ENCODE measurements at regions not wholly inside any gene's neighbourhood (a gene's known extent, or its start where the extent isn't known, plus 50 kb on each side); places are given as distances from the start of the nearest gene placed in this dataset.

- Histone ChIP-seq H3K9me3 (no peaks in the 10 kb centered on the region), H3K4me3 (no peak overlapping the region), H3K27ac (no peak overlapping the region), H3K36me3 (no peaks in the 10 kb centered on the region), H3K27me3 (no peaks in the 10 kb centered on the region), H3K4me1 (no peaks in the 10 kb centered on the region)
- no peak for DNase-seq (ENCODE audit: extremely low spot score in 2 of 2)
- intact Hi-C loops (cut with DNase I) = no loop called here
- TF ChIP-seq POLR2AphosphoS5 (IDR thresholded peaks at IDR 0.05; ENCODE audit: insufficient read depth in 1 of 2, low read depth in 1 of 2) = no peak
- TF ChIP-seq, protein P1, sequence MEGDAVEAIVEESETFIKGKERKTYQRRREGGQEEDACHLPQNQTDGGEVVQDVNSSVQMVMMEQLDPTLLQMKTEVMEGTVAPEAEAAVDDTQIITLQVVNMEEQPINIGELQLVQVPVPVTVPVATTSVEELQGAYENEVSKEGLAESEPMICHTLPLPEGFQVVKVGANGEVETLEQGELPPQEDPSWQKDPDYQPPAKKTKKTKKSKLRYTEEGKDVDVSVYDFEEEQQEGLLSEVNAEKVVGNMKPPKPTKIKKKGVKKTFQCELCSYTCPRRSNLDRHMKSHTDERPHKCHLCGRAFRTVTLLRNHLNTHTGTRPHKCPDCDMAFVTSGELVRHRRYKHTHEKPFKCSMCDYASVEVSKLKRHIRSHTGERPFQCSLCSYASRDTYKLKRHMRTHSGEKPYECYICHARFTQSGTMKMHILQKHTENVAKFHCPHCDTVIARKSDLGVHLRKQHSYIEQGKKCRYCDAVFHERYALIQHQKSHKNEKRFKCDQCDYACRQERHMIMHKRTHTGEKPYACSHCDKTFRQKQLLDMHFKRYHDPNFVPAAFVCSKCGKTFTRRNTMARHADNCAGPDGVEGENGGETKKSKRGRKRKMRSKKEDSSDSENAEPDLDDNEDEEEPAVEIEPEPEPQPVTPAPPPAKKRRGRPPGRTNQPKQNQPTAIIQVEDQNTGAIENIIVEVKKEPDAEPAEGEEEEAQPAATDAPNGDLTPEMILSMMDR (IDR thresholded peaks at IDR 0.05) = no peak
- no peak for TF ChIP-seq POLR2A (IDR thresholded peaks at IDR 0.05)
Measured at GRCh38 chr4:4808086-4808485, 51.4 kb upstream of the MSX1 start.

GRCh38 chr4:4805887-4806286 is 53.6 kb upstream of the MSX1 start:
- H3K4me3 ChIP-seq = no peak overlapping the region
- no peaks in the 10 kb centered on the region for H3K27me3 ChIP-seq
- H3K27ac ChIP-seq = no peak overlapping the region
- intact Hi-C loops (cut with DNase I) = no loop called here
- no peaks in the 10 kb centered on the region for H3K9me3 ChIP-seq
- no peaks in the 10 kb centered on the region for H3K4me1 ChIP-seq
- no peak for DNase-seq (ENCODE audit: extremely low spot score in 2 of 2)
- H3K36me3 ChIP-seq = no peaks in the 10 kb centered on the region
- TF ChIP-seq, protein P1 (IDR thresholded peaks at IDR 0.05) = no peak
- TF ChIP-seq POLR2AphosphoS5 (IDR thresholded peaks at IDR 0.05; ENCODE audit: insufficient read depth in 1 of 2, low read depth in 1 of 2) (no peak), POLR2A (IDR thresholded peaks at IDR 0.05) (no peak)

DNA sequence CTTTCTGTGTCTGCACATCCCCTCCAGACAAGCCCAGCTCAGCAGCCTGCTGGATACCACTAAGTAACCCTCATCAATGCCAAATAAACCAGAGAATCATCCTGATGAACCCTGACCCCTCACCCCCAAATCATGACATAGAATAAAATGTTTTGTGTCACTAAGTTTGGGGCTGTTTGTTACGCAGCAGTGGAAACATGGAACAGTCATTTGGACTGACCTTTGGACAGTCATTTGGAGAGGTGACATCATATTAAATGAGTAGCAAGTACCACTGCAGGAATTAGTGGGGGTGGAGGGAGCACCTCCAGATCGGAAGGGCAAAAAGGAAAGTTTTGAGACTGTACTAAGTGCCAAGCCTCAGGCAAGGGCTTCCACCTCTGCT is 55.6 kb upstream of the MSX1 start:
- Histone ChIP-seq H3K9me3 (no peaks in the 10 kb centered on the region), H3K4me3 (no peak overlapping the region), H3K27me3 (no peaks in the 10 kb centered on the region), H3K27ac (no peak overlapping the region), H3K36me3 (no peaks in the 10 kb centered on the region), H3K4me1 (no peaks in the 10 kb centered on the region)
- no peak for DNase-seq (ENCODE audit: extremely low spot score in 2 of 2)
- TF ChIP-seq, protein P1 (IDR thresholded peaks at IDR 0.05) = no peak
- TF ChIP-seq POLR2AphosphoS5 (IDR thresholded peaks at IDR 0.05; ENCODE audit: insufficient read depth in 1 of 2, low read depth in 1 of 2) (no peak), POLR2A (IDR thresholded peaks at IDR 0.05) (no peak)
- intact Hi-C loops (cut with DNase I) = no loop called here

DNA sequence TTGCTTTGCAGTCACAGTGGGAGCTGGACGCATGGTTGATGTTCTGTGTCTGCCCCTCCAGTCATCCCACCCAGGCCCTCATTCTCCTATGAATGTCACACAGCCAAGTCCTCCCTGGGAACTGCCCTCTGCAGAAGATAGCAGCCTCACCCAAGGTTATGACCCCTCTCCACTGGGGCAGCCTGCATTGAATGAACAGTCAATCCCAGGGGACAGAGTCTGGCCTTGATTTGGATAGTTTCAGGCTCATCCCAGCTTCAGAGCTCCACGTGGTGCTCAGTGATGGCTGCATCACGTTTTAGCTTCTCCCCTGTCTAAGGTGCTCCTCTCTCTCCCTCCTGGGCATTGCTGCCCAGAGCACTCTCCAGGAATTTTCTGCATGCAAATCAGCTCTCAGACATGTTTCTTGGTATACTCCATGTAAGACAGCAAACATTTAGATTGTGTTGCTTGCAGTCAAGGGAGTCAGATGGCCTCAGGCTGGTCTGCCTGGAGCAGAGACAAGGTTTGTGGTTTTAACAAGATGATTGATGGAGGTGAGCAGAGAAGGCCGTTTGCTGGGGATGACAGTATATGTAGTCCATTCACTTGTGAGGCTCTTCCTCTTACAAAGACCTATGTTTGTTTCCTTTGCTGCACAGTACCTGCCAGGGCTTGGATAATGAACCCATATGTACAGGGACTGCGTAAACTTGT is 56.1 kb upstream of the MSX1 start:
- Histone ChIP-seq H3K36me3 (no peaks in the 10 kb centered on the region), H3K9me3 (no peaks in the 10 kb centered on the region), H3K4me3 (no peak overlapping the region), H3K27ac (no peak overlapping the region), H3K27me3 (no peaks in the 10 kb centered on the region), H3K4me1 (no peaks in the 10 kb centered on the region)
- TF ChIP-seq, protein P1 (IDR thresholded peaks at IDR 0.05) = no peak
- TF ChIP-seq POLR2A (IDR thresholded peaks at IDR 0.05) (no peak), POLR2AphosphoS5 (IDR thresholded peaks at IDR 0.05; ENCODE audit: insufficient read depth in 1 of 2, low read depth in 1 of 2) (no peak)
- intact Hi-C loops (cut with DNase I) = no loop called here
- no peak for DNase-seq (ENCODE audit: extremely low spot score in 2 of 2)

GRCh38 chr4:4800646-4801408 is 58.6 kb upstream of the MSX1 start:
- H3K27ac ChIP-seq = no peak overlapping the region
- no peaks in the 10 kb centered on the region for H3K27me3 ChIP-seq
- DNase-seq (ENCODE audit: extremely low spot score in 2 of 2) = no peak
- H3K4me3 ChIP-seq = no peak overlapping the region
- H3K9me3 ChIP-seq = no peaks in the 10 kb centered on the region
- no peaks in the 10 kb centered on the region for H3K36me3 ChIP-seq
- intact Hi-C loops (cut with DNase I) = no loop called here
- TF ChIP-seq POLR2AphosphoS5 (IDR thresholded peaks at IDR 0.05; ENCODE audit: insufficient read depth in 1 of 2, low read depth in 1 of 2) (no peak), POLR2A (IDR thresholded peaks at IDR 0.05) (no peak)
- TF ChIP-seq, protein P1 (IDR thresholded peaks at IDR 0.05) = no peak
- H3K4me1 ChIP-seq = no peaks in the 10 kb centered on the region

Measured in vagina (tissue), 2 donors.